Breast epithelium (tissue), 4 donors: ENCODE measurements at regions not wholly inside any gene's neighbourhood (a gene's known extent, or its start where the extent isn't known, plus 50 kb on each side); places are given as distances from the start of the nearest gene placed in this dataset.

Source experiments
- DNase-seq, 2 donors: peaks; one replicate each; pipeline ENCODE4 v3.0.0-alpha.2; 2019; ENCODE audit warnings: low spot score in 2 of 2
- H3K27ac ChIP-seq, 2 donors: fragments of 200-600 bp; sonication (generic) in 1 of 2; one replicate each; pipeline ENCODE4 v1.5.1; 2016 to 2019; ENCODE audit warnings: mild to moderate bottlenecking in 1 of 2
- H3K27me3 ChIP-seq, 2 donors: fragments of 200-600 bp; sonication (generic) in 1 of 2; one replicate each; pipeline versions ENCODE4 v1.5.1 to v1.6.0; 2017 to 2019; ENCODE audit warnings: control low read depth in 1 of 2, mild to moderate bottlenecking in 1 of 2
- H3K36me3 ChIP-seq: fragments of 200-600 bp; one replicate; pipeline ENCODE4 v1.5.1; 2019
- H3K4me1 ChIP-seq, 2 donors: fragments of 200-600 bp; sonication (generic); one replicate each; pipeline ENCODE4 v1.5.1; 2016 to 2019; ENCODE audit warnings: control low read depth in 1 of 2
- H3K4me3 ChIP-seq, 3 donors: fragments of 200-600 bp; sonication (generic); 1 replicate in 2 of 3; 2 replicates in 1 of 3; pipeline ENCODE4 v1.5.1; 2016 to 2019; ENCODE audit warnings: mild to moderate bottlenecking in 3 of 3, moderate library complexity in 2 of 3
- H3K9me3 ChIP-seq, 2 donors: fragments of 200-600 bp; sonication (generic) in 1 of 2; one replicate each; pipeline ENCODE4 v1.5.1; 2016 to 2019; ENCODE audit warnings: control low read depth in 1 of 2
- CTCF ChIP-seq, 3 donors: fragments of 450-650 bp; IDR thresholded peaks; one replicate each; pipeline ENCODE4 v1.5.1; 2016 to 2017; ENCODE audit warnings: antibody characterized with exemption in 3 of 3, mild to moderate bottlenecking in 3 of 3, moderate library complexity in 3 of 3
- POLR2A ChIP-seq: fragments of 450-650 bp; IDR thresholded peaks from one replicate; pipeline ENCODE4 v1.6.1; 2016; ENCODE audit warnings: antibody characterized with exemption, mild to moderate bottlenecking, moderate library complexity
- POLR2AphosphoS5 ChIP-seq, 3 donors: sonication (generic); formaldehyde crosslinking; IDR thresholded peaks; one replicate each; pipeline ENCODE4 v1.6.1; 2017; ENCODE audit warnings: antibody characterized with exemption in 3 of 3
- intact Hi-C: fragments of 100-400 bp; cut with DNase I; formaldehyde crosslinking; loops from one replicate; pipeline ENCODE4 v1.15.1; 2023; ENCODE audit warnings: low total_unique reads

GRCh38 chr12:91289906-91290305 is 107.3 kb upstream of the DCN start:
- no peak for DNase-seq
- intact Hi-C loops = no loop called here
- Histone ChIP-seq H3K36me3 (no peaks in the 10 kb centered on the region), H3K9me3 (no peaks in the 10 kb centered on the region), H3K4me1 (no peaks in the 10 kb centered on the region), H3K4me3 (no peak overlapping the region), H3K27me3 (no peaks in the 10 kb centered on the region), H3K27ac (no peak overlapping the region)
- TF ChIP-seq POLR2A (no peak), CTCF (IDR thresholded peaks at IDR 0.05) (no peak), POLR2AphosphoS5 (IDR thresholded peaks at IDR 0.05) (no peak)

- Histone ChIP-seq H3K36me3 (no peaks in the 10 kb centered on the region), H3K27me3 (no peaks in the 10 kb centered on the region), H3K9me3 (no peaks in the 10 kb centered on the region), H3K4me1 (no peaks in the 10 kb centered on the region), H3K4me3 (no peak overlapping the region), H3K27ac (no peak overlapping the region)
- no peak for DNase-seq
- no peak for TF ChIP-seq POLR2A
- TF ChIP-seq POLR2AphosphoS5 (IDR thresholded peaks at IDR 0.05) = no peak
- TF ChIP-seq CTCF (IDR thresholded peaks at IDR 0.05) = no peak
- intact Hi-C loops = no loop called here
Measured at GRCh38 chr12:91289072-91289471, 106.5 kb upstream of the DCN start.

GRCh38 chr12:91287753-91288152 is 105.1 kb upstream of the DCN start:
- DNase-seq = no peak
- Histone ChIP-seq H3K9me3 (no peaks in the 10 kb centered on the region), H3K4me3 (no peak overlapping the region), H3K4me1 (no peaks in the 10 kb centered on the region), H3K27ac (no peak overlapping the region), H3K36me3 (no peaks in the 10 kb centered on the region), H3K27me3 (no peaks in the 10 kb centered on the region)
- intact Hi-C loops = no loop called here
- no peak for TF ChIP-seq POLR2A
- no peak for TF ChIP-seq POLR2AphosphoS5 (IDR thresholded peaks at IDR 0.05)
- no peak for TF ChIP-seq CTCF (IDR thresholded peaks at IDR 0.05)

GRCh38 chr12:91278126-91278525 is 95.5 kb upstream of the DCN start:
- H3K4me1 ChIP-seq = no peaks in the 10 kb centered on the region
- no peaks in the 10 kb centered on the region for H3K9me3 ChIP-seq
- H3K27me3 ChIP-seq = no peaks in the 10 kb centered on the region
- DNase-seq = no peak
- intact Hi-C loops = no loop called here
- TF ChIP-seq POLR2AphosphoS5 (IDR thresholded peaks at IDR 0.05) (no peak), CTCF (IDR thresholded peaks at IDR 0.05) (no peak), POLR2A (no peak)
- H3K4me3 ChIP-seq = no peak overlapping the region
- no peaks in the 10 kb centered on the region for H3K36me3 ChIP-seq
- H3K27ac ChIP-seq = no peak overlapping the region

- DNase-seq = no peak
- Histone ChIP-seq H3K27ac (no peak overlapping the region), H3K4me3 (no peak overlapping the region), H3K27me3 (no peaks in the 10 kb centered on the region), H3K4me1 (no peaks in the 10 kb centered on the region), H3K36me3 (no peaks in the 10 kb centered on the region), H3K9me3 (no peaks in the 10 kb centered on the region)
- TF ChIP-seq CTCF (IDR thresholded peaks at IDR 0.05) (no peak), POLR2AphosphoS5 (IDR thresholded peaks at IDR 0.05) (no peak), POLR2A (no peak)
- intact Hi-C loops = no loop called here
Measured at GRCh38 chr12:91276509-91276908, 93.9 kb upstream of the DCN start.
